NT2/D1 (cell line): ENCODE measurements at regions not wholly inside any gene's neighbourhood (a gene's known extent, or its start where the extent isn't known, plus 50 kb on each side); places are given as distances from the start of the nearest gene placed in this dataset.

ENCODE experiments used
- SUZ12 ChIP-seq: IDR thresholded peaks from 2 replicates; pipeline ENCODE4 v1.6.1; 2011; ENCODE audit not compliant: insufficient read length, insufficient read depth; ENCODE audit errors: extremely low read depth
- YY1 ChIP-seq: IDR thresholded peaks from 2 replicates; pipeline ENCODE4 v1.6.1; 2011; ENCODE audit not compliant: insufficient read length, insufficient read depth
- ZNF274 ChIP-seq: IDR thresholded peaks from 2 replicates; pipeline ENCODE4 v1.6.1; 2011; ENCODE audit warnings: mild to moderate bottlenecking, low read depth, low read length

- no peak for TF ChIP-seq YY1
- TF ChIP-seq SUZ12, result no peak
- TF ChIP-seq ZNF274, result no peak
Observed at GRCh38 chr5:97528941-97529340, 345.9 kb upstream of the RIOK2 start.
